Stimulated activated CD8-positive, alpha-beta memory T cell treated with anti-CD3 and anti-CD28 coated beads, Interleukin-15, amount 100 ng/mL, for 1 hour (primary cell): ENCODE measurements at regions not wholly inside any gene's neighbourhood (a gene's known extent, or its start where the extent isn't known, plus 50 kb on each side); places are given as distances from the start of the nearest gene placed in this dataset.

Experiments used
- DNase-seq: peaks from one replicate; pipeline ENCODE4 v3.0.0-alpha.2; 2020; ENCODE audit warnings: low read depth

GRCh38 chr21:25375675-25376074, 231.6 kb downstream of the MRPL39 start:
- DNase-seq, result no peak

GRCh38 chr21:25373126-25374082, 233.9 kb downstream of the MRPL39 start:
- no peak for DNase-seq

- DNase-seq, result no peak
Measured at GRCh38 chr21:25371841-25372425, 235.3 kb downstream of the MRPL39 start.

- DNase-seq, result no peak
Measured at GRCh38 chr21:25370311-25370744, 237.0 kb downstream of the MRPL39 start.

GRCh38 chr21:25369524-25370300, 237.6 kb downstream of the MRPL39 start:
- DNase-seq, result no peak

GRCh38 chr21:25368531-25368930, 238.8 kb downstream of the MRPL39 start:
- DNase-seq, result no peak

GRCh38 chr21:25366116-25366515, 241.2 kb downstream of the MRPL39 start:
- no peak for DNase-seq

GRCh38 chr21:25362375-25363267, 244.7 kb downstream of the MRPL39 start:
- no peak for DNase-seq

- no peak for DNase-seq
Measured at GRCh38 chr21:25361765-25362164, 245.5 kb downstream of the MRPL39 start.

GRCh38 chr21:25361097-25361496, 246.2 kb downstream of the MRPL39 start:
- no peak for DNase-seq

- DNase-seq, result no peak
Measured at GRCh38 chr21:25360593-25360992, 246.7 kb downstream of the MRPL39 start.

GRCh38 chr21:25359724-25360123, 247.6 kb downstream of the MRPL39 start:
- no peak for DNase-seq

GRCh38 chr21:25350056-25350455, 257.2 kb downstream of the MRPL39 start:
- no peak for DNase-seq

- DNase-seq, result no peak
Measured at GRCh38 chr21:25343774-25344545, 263.3 kb downstream of the MRPL39 start.

- DNase-seq, result no peak
Measured at GRCh38 chr21:25342816-25343215, 264.5 kb downstream of the MRPL39 start.

GRCh38 chr21:25341981-25342380, 265.3 kb downstream of the MRPL39 start:
- DNase-seq, result no peak

- no peak for DNase-seq
Measured at GRCh38 chr21:25338415-25338814, 268.9 kb downstream of the MRPL39 start.

- no peak for DNase-seq
Measured at GRCh38 chr21:25334046-25334730, 273.1 kb downstream of the MRPL39 start.

- no peak for DNase-seq
Measured at GRCh38 chr21:25331286-25331685, 276.0 kb downstream of the MRPL39 start.

- DNase-seq, result no peak
Measured at GRCh38 chr21:25330266-25330665, 277.0 kb downstream of the MRPL39 start.
